ENCODE measurements at regions not wholly inside any gene's neighbourhood (a gene's known extent, or its start where the extent isn't known, plus 50 kb on each side); places are given as distances from the start of the nearest gene placed in this dataset.

- DNase-seq (ENCODE audit: low read depth, low spot score) = no peak
Observed at GRCh38 chr18:78113136-78113939, 863.7 kb downstream of the GALR1 start.

- DNase-seq (ENCODE audit: low read depth, low spot score) = no peak
Observed at GRCh38 chr18:78113940-78114251, 864.2 kb downstream of the GALR1 start.

GRCh38 chr18:78115896-78116561 lies 863.6 kb upstream of the SALL3 start:
- no peak for DNase-seq (ENCODE audit: low read depth, low spot score)

- no peak for DNase-seq (ENCODE audit: low read depth, low spot score)
Observed at GRCh38 chr18:78123144-78123909, 856.3 kb upstream of the SALL3 start.

GRCh38 chr18:78123926-78124797 lies 855.5 kb upstream of the SALL3 start:
- DNase-seq (ENCODE audit: low read depth, low spot score) = no peak

DNA sequence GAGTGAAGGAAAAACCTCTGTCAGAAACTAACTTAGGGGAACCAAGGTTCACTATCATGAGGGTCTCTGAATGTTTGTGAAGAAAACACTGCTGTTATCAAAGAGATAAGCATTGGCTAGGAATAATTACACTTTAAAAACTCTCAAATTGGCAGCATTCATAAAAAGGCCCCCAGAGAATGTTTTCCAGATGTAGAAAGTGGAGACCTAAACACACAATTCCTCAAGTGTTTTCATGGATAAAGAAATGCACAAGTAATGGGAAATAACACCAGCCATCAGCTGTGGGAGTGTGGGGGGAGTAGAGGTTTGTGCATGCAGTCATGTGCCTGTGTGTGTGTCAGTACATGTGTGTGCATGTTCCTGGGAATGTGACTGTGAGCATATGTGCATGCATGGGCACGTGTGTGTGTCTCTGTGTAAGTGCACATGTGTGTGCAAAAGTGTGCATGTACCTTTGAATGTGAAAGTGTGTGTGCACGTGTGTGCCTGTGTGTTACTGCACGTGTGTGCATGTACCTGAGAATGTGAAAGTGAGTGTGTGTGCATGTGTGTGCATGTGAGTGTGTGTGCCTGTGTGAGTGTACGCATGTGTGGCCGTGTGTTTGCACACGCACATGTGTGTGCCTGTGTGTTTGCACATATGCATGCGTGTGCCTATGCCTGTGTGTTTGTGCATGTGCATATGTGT lies 854.3 kb upstream of the SALL3 start:
- no peak for DNase-seq (ENCODE audit: low read depth, low spot score)

- no peak for DNase-seq (ENCODE audit: low read depth, low spot score)
Observed at GRCh38 chr18:78126106-78126505, 853.5 kb upstream of the SALL3 start.

GRCh38 chr18:78126536-78126935 lies 853.1 kb upstream of the SALL3 start:
- DNase-seq (ENCODE audit: low read depth, low spot score) = no peak

GRCh38 chr18:78127041-78127440 lies 852.6 kb upstream of the SALL3 start:
- DNase-seq (ENCODE audit: low read depth, low spot score) = no peak

DNA sequence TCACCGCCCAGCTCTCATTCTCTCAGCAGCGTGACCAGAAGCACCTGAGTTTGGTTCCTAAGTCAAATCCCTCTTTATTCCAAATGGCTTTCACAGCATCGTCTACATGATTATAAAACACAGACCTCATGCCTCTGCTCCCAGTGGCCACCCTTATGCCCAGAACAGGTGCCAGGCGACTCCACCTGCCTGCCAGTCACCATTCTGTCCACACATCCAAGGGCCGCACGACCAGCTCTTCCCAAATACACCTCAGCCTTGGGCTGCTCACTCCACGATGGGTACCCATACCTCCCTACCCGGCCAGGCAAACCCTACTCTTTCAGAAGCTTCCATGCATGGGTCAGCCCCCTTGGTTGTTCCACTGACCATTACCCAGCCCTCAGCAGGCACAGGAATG lies 851.6 kb upstream of the SALL3 start:
- DNase-seq (ENCODE audit: low read depth, low spot score) = no peak

DNA sequence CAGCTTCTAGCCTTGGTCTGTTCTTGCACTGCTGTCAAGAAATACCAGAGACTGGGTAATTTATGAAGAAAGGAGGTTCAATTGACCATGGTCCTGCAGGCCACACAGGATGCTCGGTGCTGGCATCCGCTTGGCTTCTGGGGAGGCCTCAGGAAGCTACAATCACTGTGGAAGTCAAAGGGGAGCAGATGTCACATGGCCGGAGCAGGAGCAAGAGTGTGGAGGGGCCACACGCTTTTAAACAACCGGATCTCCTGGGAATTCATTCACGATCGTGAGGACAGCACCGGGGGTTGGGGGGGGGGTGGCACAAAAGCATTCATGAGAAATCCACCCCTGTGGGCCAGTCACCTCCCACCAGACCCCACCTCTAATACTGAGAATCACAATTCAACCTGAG lies 850.4 kb upstream of the SALL3 start:
- DNase-seq (ENCODE audit: low read depth, low spot score) = no peak

DNA sequence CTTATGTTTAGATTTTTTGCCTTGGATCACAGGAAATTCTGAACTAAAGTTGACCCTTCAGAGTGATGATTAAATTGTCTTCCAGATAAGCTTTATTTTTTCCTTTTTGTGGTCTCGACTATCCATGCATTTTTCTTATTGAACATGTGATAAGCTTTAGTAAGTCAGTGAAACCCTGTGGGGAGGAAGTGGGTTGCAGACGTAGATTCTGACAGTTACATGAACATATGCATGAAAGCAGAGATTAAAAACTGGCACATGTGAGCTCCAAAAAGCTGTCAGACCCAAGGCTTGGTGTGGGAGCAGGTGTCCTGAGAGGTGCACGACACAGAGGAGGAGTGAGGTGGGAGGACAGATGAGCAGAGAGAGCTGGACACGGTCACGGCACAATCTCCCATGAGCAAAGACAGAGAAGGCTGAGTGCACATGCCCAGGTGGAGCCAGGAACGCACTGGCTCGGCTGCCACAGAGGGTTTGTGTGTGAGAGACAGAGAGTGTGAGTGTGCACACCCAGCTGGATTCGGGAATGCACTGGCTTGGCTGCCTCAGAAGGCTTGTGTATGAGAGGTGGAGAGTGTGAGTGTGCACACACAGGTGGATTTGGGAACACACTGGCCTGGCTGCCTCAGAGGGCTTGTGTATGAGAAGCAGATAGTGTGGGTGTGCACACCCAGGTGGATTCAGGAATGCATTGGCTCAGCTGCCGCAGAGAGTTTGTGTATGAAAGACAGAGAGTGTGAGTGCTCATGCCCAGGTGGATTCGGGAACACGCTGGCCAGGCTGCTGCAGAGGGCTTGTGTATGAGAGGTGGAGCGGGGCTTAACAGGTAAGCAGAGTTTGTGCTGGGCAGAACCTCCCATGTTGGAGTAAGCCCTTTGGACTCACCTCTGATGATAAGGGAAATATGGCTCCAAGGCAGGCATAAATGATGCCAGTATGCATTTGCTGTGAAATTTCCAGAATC lies 849.1 kb upstream of the SALL3 start:
- no peak for DNase-seq (ENCODE audit: low read depth, low spot score)

- no peak for DNase-seq (ENCODE audit: low read depth, low spot score)
Observed at GRCh38 chr18:78133729-78134128, 845.9 kb upstream of the SALL3 start.

- no peak for DNase-seq (ENCODE audit: low read depth, low spot score)
Observed at GRCh38 chr18:78136986-78137385, 842.6 kb upstream of the SALL3 start.

DNA sequence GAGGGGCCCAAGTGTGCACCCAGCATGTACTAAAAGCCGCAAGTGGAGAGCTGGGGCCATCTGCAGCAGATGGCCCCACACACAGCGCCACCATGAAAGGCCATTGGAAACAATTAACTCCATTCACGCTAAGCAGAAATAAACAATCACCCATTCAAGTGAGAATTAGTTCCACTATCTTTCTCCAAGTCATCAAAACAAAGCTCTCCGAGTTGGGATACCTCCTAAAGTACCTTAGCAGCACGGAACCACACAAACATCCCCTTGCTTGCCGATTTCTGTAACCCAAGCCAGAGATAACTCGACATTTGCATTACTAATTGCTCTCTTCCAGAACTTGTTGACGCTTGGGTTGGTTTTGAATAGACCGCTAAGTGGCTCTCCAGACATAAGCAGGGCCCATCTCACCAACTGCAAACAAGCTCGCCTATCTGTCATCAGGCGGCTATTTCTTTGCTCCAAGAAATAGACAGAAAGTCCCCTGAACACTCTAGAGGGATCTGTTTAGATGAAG lies 840.6 kb upstream of the SALL3 start:
- DNase-seq (ENCODE audit: low read depth, low spot score) = no peak

GRCh38 chr18:78140294-78140693 lies 839.3 kb upstream of the SALL3 start:
- no peak for DNase-seq (ENCODE audit: low read depth, low spot score)

DNA sequence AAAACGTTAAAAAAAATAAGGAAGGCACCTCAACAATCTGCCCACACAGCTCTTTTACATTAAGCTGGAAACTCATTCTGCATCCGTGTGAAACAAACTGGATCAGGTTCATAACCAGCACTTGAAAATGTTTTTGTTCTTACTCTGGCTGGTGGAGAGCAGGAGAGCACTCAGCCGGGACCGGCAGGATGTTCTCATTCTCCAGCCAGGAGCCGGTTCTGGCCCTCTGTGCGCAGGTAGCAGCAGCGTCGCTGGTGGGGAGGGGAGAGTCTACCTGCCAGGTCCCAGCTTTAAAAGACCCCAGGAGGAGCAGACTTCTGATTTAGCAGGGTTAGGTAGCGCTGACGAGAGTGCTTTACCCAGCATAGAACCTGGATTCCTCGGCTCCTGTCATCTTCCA lies 834.9 kb upstream of the SALL3 start:
- DNase-seq (ENCODE audit: low read depth, low spot score) = no peak

GRCh38 chr18:78145096-78145495 lies 834.5 kb upstream of the SALL3 start:
- DNase-seq (ENCODE audit: low read depth, low spot score) = no peak

DNA sequence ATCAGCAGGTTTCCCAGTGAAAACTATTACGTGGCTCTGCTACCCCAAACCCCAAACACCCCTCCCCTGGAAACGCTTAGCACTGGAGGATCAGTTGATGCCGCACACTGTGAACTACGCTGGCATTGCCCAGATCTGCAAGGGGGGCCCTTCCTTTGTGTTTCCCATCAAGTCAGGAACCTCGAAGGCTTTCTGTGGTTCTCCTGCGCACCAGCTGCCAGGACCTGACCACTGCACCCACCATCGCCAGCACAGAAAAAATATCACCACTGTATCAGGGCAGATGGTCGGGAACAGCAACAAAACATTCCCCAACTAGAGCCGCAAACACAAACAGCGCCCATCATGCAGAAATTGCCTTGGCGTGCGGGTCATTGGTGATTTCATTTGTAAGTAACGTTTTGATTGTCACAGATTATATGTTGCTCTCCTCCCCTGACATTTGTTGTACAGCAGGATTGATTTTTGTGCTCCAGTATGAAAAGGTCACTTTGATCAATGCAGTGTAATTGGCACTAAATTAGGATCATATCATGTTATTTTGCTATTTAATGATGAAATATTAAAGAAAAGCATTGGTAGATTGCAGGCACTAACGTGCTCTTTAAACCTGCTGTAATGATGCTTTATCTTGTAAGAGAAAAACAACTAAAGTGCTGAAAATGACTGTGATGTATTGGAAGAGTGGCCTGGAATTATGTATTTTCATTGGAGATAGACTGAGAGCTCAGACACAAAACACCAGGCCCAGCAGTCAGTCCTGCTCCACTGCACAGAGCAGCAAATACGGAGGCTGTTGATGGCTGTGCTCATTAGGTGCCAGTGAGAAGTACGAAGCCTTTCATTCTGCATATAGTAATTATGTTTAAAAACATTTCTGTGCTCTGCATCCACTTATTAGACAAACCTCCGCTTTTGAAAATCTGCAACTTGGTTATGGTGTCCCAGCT lies 833.2 kb upstream of the SALL3 start:
- DNase-seq (ENCODE audit: low read depth, low spot score) = no peak

All from iPS DF 19.7 (cell line).